ENCODE measurements at regions not wholly inside any gene's neighbourhood (a gene's known extent, or its start where the extent isn't known, plus 50 kb on each side); places are given as distances from the start of the nearest gene placed in this dataset.

- DNase-seq, result no peak
Measured at GRCh38 chr11:95297680-95298452, 66.9 kb upstream of the SESN3 start.

- DNase-seq, result no peak
Measured at GRCh38 chr11:95296621-95297025, 65.6 kb upstream of the SESN3 start.

- DNase-seq, result no peak
Measured at GRCh38 chr11:95296165-95296564, 65.2 kb upstream of the SESN3 start.

- DNase-seq, result no peak
Measured at GRCh38 chr11:95295382-95296149, 64.6 kb upstream of the SESN3 start.

GRCh38 chr11:95294701-95295100, 63.7 kb upstream of the SESN3 start:
- no peak for DNase-seq

GRCh38 chr11:95293116-95293515, 62.1 kb upstream of the SESN3 start:
- DNase-seq, result no peak

GRCh38 chr11:95291946-95292345, 60.9 kb upstream of the SESN3 start:
- no peak for DNase-seq

GRCh38 chr11:95289378-95290101, 58.5 kb upstream of the SESN3 start:
- DNase-seq, result no peak

- no peak for DNase-seq
Measured at GRCh38 chr11:95284057-95285052, 53.4 kb upstream of the SESN3 start.

- no peak for DNase-seq
Measured at GRCh38 chr11:95283650-95284049, 52.6 kb upstream of the SESN3 start.

GRCh38 chr11:95283146-95283545, 52.1 kb upstream of the SESN3 start:
- DNase-seq, result no peak

- DNase-seq, result no peak
Measured at GRCh38 chr11:95282291-95282751, 51.3 kb upstream of the SESN3 start.

Data from NCI-H510A treated with DMSO at 0.1 percent for 48 hours (cell line).